COLO829 (cell line): ENCODE measurements at regions not wholly inside any gene's neighbourhood (a gene's known extent, or its start where the extent isn't known, plus 50 kb on each side); places are given as distances from the start of the nearest gene placed in this dataset.

Experiments
- DNase-seq: peaks from one replicate; pipeline ENCODE4 v3.0.0; 2012; ENCODE audit warnings: low spot score

GRCh38 chr7:17696422-17696821, 243.9 kb downstream of the SNX13 start:
- peak; percentile 91 for DNase-seq

GRCh38 chr7:17697128-17697881, 243.0 kb downstream of the SNX13 start:
- DNase-seq, result no peak

- no peak for DNase-seq
These were observed 240.6 kb downstream of the SNX13 start for GRCh38 chr7:17699696-17700095.

- DNase-seq, result no peak
These were observed 240.2 kb downstream of the SNX13 start for GRCh38 chr7:17700138-17700537.

- DNase-seq, result no peak
These were observed 234.0 kb downstream of the SNX13 start for GRCh38 chr7:17706275-17706674.

- DNase-seq, result peak; percentile 81
These were observed 233.6 kb downstream of the SNX13 start for GRCh38 chr7:17706734-17707133.

GRCh38 chr7:17709127-17709526, 231.2 kb downstream of the SNX13 start:
- DNase-seq, result no peak

- no peak for DNase-seq
These were observed 230.7 kb downstream of the SNX13 start for GRCh38 chr7:17709599-17709998.

GRCh38 chr7:17710312-17710711, 230.0 kb downstream of the SNX13 start:
- DNase-seq, result no peak

GRCh38 chr7:17713584-17713983, 226.7 kb downstream of the SNX13 start:
- DNase-seq, result no peak

- DNase-seq, result no peak
These were observed 223.5 kb downstream of the SNX13 start for GRCh38 chr7:17716816-17717215.

GRCh38 chr7:17719998-17720397, 220.3 kb downstream of the SNX13 start:
- DNase-seq, result no peak

GRCh38 chr7:17721736-17722285, 218.5 kb downstream of the SNX13 start:
- no peak for DNase-seq

GRCh38 chr7:17722798-17723197, 217.5 kb downstream of the SNX13 start:
- DNase-seq, result no peak

- DNase-seq, result no peak
These were observed 214.5 kb downstream of the SNX13 start for GRCh38 chr7:17725821-17726220.

GRCh38 chr7:17732083-17732482, 208.2 kb downstream of the SNX13 start:
- peak; percentile 24 for DNase-seq
